MCF 10A (cell line): ENCODE measurements at regions not wholly inside any gene's neighbourhood (a gene's known extent, or its start where the extent isn't known, plus 50 kb on each side); places are given as distances from the start of the nearest gene placed in this dataset.
A peak's percentile ranks its signal among the peaks of the same experiment; 100 is the strongest.

Experiments
- BruUV-seq: library from RNA; stranded (reverse); fragments of 400-500 nt; replicated peaks from 2 replicates; lab custom pipeline; 2021; lab: Mats Ljungman, UMichigan
- CTCF ChIA-PET: fragments of 300-600 bp; sonication (Branson Sonifier 250); formaldehyde crosslinking; extraction: SDS; loops from one replicate; lab custom pipeline; 2021; ENCODE audit warnings: antibody characterized with exemption, inconsistent platforms; lab: Yijun Ruan, JAX
- POLR2A ChIA-PET: fragments of 300-600, 350-650 bp; sonication (Branson Sonifier 250); formaldehyde crosslinking; extraction: SDS; loops from one replicate; lab custom pipeline; 2020; ENCODE audit warnings: antibody characterized with exemption, inconsistent platforms; lab: Yijun Ruan, JAX
- DNase-seq: peaks from one replicate; pipeline ENCODE4 v3.0.0-alpha.2; 2018; ENCODE audit not compliant: unreplicated experiment
- H3K27ac Mint-ChIP-seq: one replicate; pipeline ENCODE4 v1.8.0; 2022; ENCODE audit warnings: mild to moderate bottlenecking, low read depth, mixed read lengths; ENCODE audit not compliant: unreplicated experiment
- H3K27me3 Mint-ChIP-seq: one replicate; pipeline ENCODE4 v1.8.0; 2022; ENCODE audit warnings: mixed read lengths; ENCODE audit not compliant: insufficient read depth, unreplicated experiment
- H3K36me3 Mint-ChIP-seq: one replicate; pipeline ENCODE4 v1.8.0; 2022; ENCODE audit warnings: mild to moderate bottlenecking, moderate library complexity, mixed read lengths; ENCODE audit not compliant: insufficient read depth, unreplicated experiment
- H3K4me1 Mint-ChIP-seq: one replicate; pipeline ENCODE4 v1.8.0; 2022; ENCODE audit warnings: mixed read lengths; ENCODE audit not compliant: insufficient read depth, unreplicated experiment
- H3K4me3 Mint-ChIP-seq: one replicate; pipeline ENCODE4 v1.8.0; 2022; ENCODE audit warnings: mild to moderate bottlenecking, moderate library complexity, mixed read lengths; ENCODE audit not compliant: unreplicated experiment
- H3K9me3 Mint-ChIP-seq: one replicate; pipeline ENCODE4 v1.8.0; 2022; ENCODE audit warnings: mixed read lengths; ENCODE audit not compliant: unreplicated experiment
- CTCF ChIP-seq: fragments of 200-600 bp; IDR thresholded peaks from one replicate; pipeline ENCODE4 v1.8.0; 2022; ENCODE audit warnings: antibody characterized with exemption, mild to moderate bottlenecking; ENCODE audit not compliant: unreplicated experiment
- intact Hi-C: fragments of 100-400 bp; cut with micrococcal nuclease; formaldehyde crosslinking; loops from 2 replicates; pipeline ENCODE4 v1.14.1; 2022

DNA sequence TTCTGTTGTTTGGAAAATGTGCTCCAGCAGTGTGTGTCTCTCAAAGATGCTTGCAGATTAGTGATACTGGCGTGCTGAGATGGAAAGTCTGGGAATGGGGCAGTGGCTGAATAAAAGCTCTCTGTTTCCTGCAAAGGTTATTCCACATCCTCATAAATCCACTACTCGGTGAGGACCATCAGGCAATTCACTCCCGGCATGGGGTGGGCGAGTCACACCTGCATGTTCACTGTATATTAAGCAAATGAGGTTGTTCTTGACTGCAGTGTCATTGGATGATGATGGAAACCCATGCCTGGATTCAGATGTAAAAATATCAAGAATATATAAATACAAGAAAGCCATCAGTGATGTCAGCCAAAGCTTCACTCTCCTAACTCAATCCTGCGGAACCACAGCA is 65.4 kb upstream of the DSCAM start:
- Mint-ChIP-seq H3K27ac (no peak overlapping the region), H3K4me3 (no peak overlapping the region), H3K4me1 (no peaks in the 10 kb centered on the region)

GRCh38 chr21:40915114-40915513 is 68.2 kb upstream of the DSCAM start:
- BruUV-seq = no TSS peak
- DNase-seq = no peak
- Mint-ChIP-seq H3K27ac (no peak overlapping the region), H3K36me3 (no peaks in the 10 kb centered on the region), H3K9me3 (peaks cover 25% of the 10 kb centered on the region), H3K4me3 (no peak overlapping the region), H3K27me3 (no peaks in the 10 kb centered on the region), H3K4me1 (no peaks in the 10 kb centered on the region)
- no peak for TF ChIP-seq CTCF
- intact Hi-C loops = no loop called here
- CTCF ChIA-PET = no interaction called here
- POLR2A ChIA-PET = no interaction called here

More for the DNA sequence above, 65.4 kb upstream of the DSCAM start:
- Mint-ChIP-seq H3K9me3 (peaks cover 17% of the 10 kb centered on the region), H3K27me3 (no peaks in the 10 kb centered on the region), H3K36me3 (no peaks in the 10 kb centered on the region)
- TF ChIP-seq CTCF = no peak
- no peak for DNase-seq
- BruUV-seq = no TSS peak
- POLR2A ChIA-PET = no interaction called here
- CTCF ChIA-PET = no interaction called here
- intact Hi-C loops = no loop called here

DNA sequence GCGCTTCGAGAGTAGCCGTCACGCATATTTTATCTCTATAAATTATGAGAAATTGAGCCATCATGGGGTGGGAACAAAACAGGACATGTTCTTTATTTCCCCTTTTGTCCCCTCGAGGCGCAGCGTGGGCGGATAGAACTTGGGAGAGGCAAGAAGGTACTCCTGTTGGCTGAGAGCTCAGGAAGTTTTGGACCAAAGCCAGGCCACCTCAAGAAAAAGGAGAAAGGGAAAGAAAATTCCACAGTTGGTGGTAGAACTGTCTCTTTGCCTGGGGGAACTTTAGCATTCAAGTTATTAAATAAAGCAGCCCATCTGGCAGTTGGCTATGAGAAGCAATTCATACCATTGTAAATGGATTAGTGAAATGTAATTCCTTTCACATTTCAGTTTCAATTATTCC is 76.4 kb upstream of the DSCAM start:
- Mint-ChIP-seq H3K27ac (peak overlapping the region; percentile 31), H3K27me3 (no peaks in the 10 kb centered on the region), H3K4me3 (peak overlapping the region; percentile 28), H3K9me3 (peaks cover 10% of the 10 kb centered on the region), H3K36me3 (no peaks in the 10 kb centered on the region), H3K4me1 (no peaks in the 10 kb centered on the region)
- TF ChIP-seq CTCF = no peak
- POLR2A ChIA-PET = interaction anchor here (1.0 kb wide), 1 partner anchor 146 kb away, joined by 4 read pairs; no protein-coding TSS in a partner anchor
- intact Hi-C loops = no loop called here
- BruUV-seq = no TSS peak
- CTCF ChIA-PET = no interaction called here
- DNase-seq = peak; percentile 78

GRCh38 chr21:40923901-40924300 is 76.9 kb upstream of the DSCAM start:
- Mint-ChIP-seq H3K36me3 (no peaks in the 10 kb centered on the region), H3K27ac (no peak overlapping the region), H3K4me1 (no peaks in the 10 kb centered on the region), H3K9me3 (peaks cover 6% of the 10 kb centered on the region), H3K27me3 (no peaks in the 10 kb centered on the region), H3K4me3 (no peak overlapping the region)
- TF ChIP-seq CTCF = no peak
- POLR2A ChIA-PET = no interaction called here
- no peak for DNase-seq
- intact Hi-C loops = no loop called here
- no TSS peak for BruUV-seq
- CTCF ChIA-PET = no interaction called here
